Astrocyte of the spinal cord (primary cell): ENCODE measurements at regions not wholly inside any gene's neighbourhood (a gene's known extent, or its start where the extent isn't known, plus 50 kb on each side); places are given as distances from the start of the nearest gene placed in this dataset.

Source experiments
- DNase-seq: peaks from one replicate; pipeline ENCODE4 v3.0.0; 2011; ENCODE audit warnings: low read depth, low spot score
- H3K4me3 ChIP-seq: 2 replicates; pipeline ENCODE4 v1.5.1; 2011; ENCODE audit warnings: low read depth, mild to moderate bottlenecking, low read length, moderate library complexity
- CTCF ChIP-seq: IDR thresholded peaks from 2 replicates; pipeline ENCODE4 v1.5.1; 2012; ENCODE audit warnings: low read depth, mild to moderate bottlenecking, low read length, inconsistent platforms
- in situ Hi-C: cut with HindIII; loops from 2 replicates; pipeline ENCODE4 v1.10.0; 2017; ENCODE audit warnings: low sequenced_read_pairs

- no peak for DNase-seq
- no peak for TF ChIP-seq CTCF
- no peak overlapping the region for H3K4me3 ChIP-seq
- in situ Hi-C loops: no loop called here
Measured at GRCh38 chr3:164230385-164231094, 847.8 kb downstream of the SI start.

GRCh38 chr3:164224126-164224525 lies 854.2 kb downstream of the SI start:
- in situ Hi-C loops: no loop called here
- DNase-seq: no peak
- TF ChIP-seq CTCF: no peak
- no peak overlapping the region for H3K4me3 ChIP-seq

- no peak for TF ChIP-seq CTCF
- in situ Hi-C loops: no loop called here
- no peak for DNase-seq
- H3K4me3 ChIP-seq: no peak overlapping the region
Measured at GRCh38 chr3:164222197-164222596, 856.1 kb downstream of the SI start.

- H3K4me3 ChIP-seq: no peak overlapping the region
- in situ Hi-C loops: no loop called here
- DNase-seq: no peak
- TF ChIP-seq CTCF: no peak
Measured at GRCh38 chr3:164221297-164221696, 857.0 kb downstream of the SI start.

- in situ Hi-C loops: no loop called here
- no peak for DNase-seq
- H3K4me3 ChIP-seq: no peak overlapping the region
- no peak for TF ChIP-seq CTCF
Measured at GRCh38 chr3:164209363-164209762, 868.9 kb downstream of the SI start.

GRCh38 chr3:164208821-164209220 lies 869.5 kb downstream of the SI start:
- no peak for TF ChIP-seq CTCF
- no peak for DNase-seq
- in situ Hi-C loops: no loop called here
- H3K4me3 ChIP-seq: no peak overlapping the region
